ENCODE measurements at regions not wholly inside any gene's neighbourhood (a gene's known extent, or its start where the extent isn't known, plus 50 kb on each side); places are given as distances from the start of the nearest gene placed in this dataset.
A peak's percentile ranks its signal among the peaks of the same experiment; 100 is the strongest.

- POLR2A ChIA-PET = no interaction called here
- no peak for DNase-seq (ENCODE audit: low read depth)
Observed at GRCh38 chrX:55326985-55327384, 62.3 kb upstream of the PAGE3 start.

GRCh38 chrX:55335296-55335695 is 70.6 kb upstream of the PAGE3 start:
- ChIA-PET POLR2A (no interaction called here), CTCF (no interaction called here)
- Histone ChIP-seq H3K36me3 (ENCODE audit: control insufficient read depth, insufficient read depth, low read length) (no peaks in the 10 kb centered on the region), H3K4me3 (ENCODE audit: low read depth, low read length) (no peak overlapping the region), H3K27me3 (ENCODE audit: control insufficient read depth, insufficient read depth, low read length) (no peaks in the 10 kb centered on the region)
- TF ChIP-seq CTCF (IDR thresholded peaks at IDR 0.05; ENCODE audit: insufficient read depth, low read depth, low read length) = no peak
- no peak for DNase-seq (ENCODE audit: low read depth)

More at GRCh38 chrX:55326985-55327384, 62.3 kb upstream of the PAGE3 start:
- Histone ChIP-seq H3K36me3 (ENCODE audit: control insufficient read depth, insufficient read depth, low read length) (no peaks in the 10 kb centered on the region), H3K4me3 (ENCODE audit: low read depth, low read length) (no peak overlapping the region), H3K27me3 (ENCODE audit: control insufficient read depth, insufficient read depth, low read length) (no peaks in the 10 kb centered on the region)
- CTCF ChIA-PET = no interaction called here
- TF ChIP-seq CTCF (IDR thresholded peaks at IDR 0.05; ENCODE audit: insufficient read depth, low read depth, low read length) = no peak

GRCh38 chrX:55336176-55336575 is 71.5 kb upstream of the PAGE3 start:
- CTCF ChIA-PET = no interaction called here
- POLR2A ChIA-PET = no interaction called here
- DNase-seq (ENCODE audit: low read depth) = no peak
- no peaks in the 10 kb centered on the region for H3K36me3 ChIP-seq (ENCODE audit: control insufficient read depth, insufficient read depth, low read length)
- no peak for TF ChIP-seq CTCF (IDR thresholded peaks at IDR 0.05; ENCODE audit: insufficient read depth, low read depth, low read length)
- no peaks in the 10 kb centered on the region for H3K27me3 ChIP-seq (ENCODE audit: control insufficient read depth, insufficient read depth, low read length)
- no peak overlapping the region for H3K4me3 ChIP-seq (ENCODE audit: low read depth, low read length)

GRCh38 chrX:55340896-55341433 is 76.2 kb upstream of the PAGE3 start:
- H3K27me3 ChIP-seq (ENCODE audit: control insufficient read depth, insufficient read depth, low read length) = no peaks in the 10 kb centered on the region
- no peaks in the 10 kb centered on the region for H3K36me3 ChIP-seq (ENCODE audit: control insufficient read depth, insufficient read depth, low read length)
- no peak overlapping the region for H3K4me3 ChIP-seq (ENCODE audit: low read depth, low read length)
- CTCF ChIA-PET = no interaction called here
- no peak for TF ChIP-seq CTCF (IDR thresholded peaks at IDR 0.05; ENCODE audit: insufficient read depth, low read depth, low read length)
- POLR2A ChIA-PET = no interaction called here
- DNase-seq (ENCODE audit: low read depth) = no peak

- ChIA-PET CTCF (interaction anchor here (0.9 to 2.1 kb wide), 3 partner anchors 9 to 208 kb away, joined by 4 to 7 read pairs (median 5); no protein-coding TSS in a partner anchor), POLR2A (no interaction called here)
- peak; percentile 50 for TF ChIP-seq CTCF (IDR thresholded peaks at IDR 0.05; ENCODE audit: insufficient read depth, low read depth, low read length)
- DNase-seq (ENCODE audit: low read depth) = no peak
- Histone ChIP-seq H3K27me3 (ENCODE audit: control insufficient read depth, insufficient read depth, low read length) (no peaks in the 10 kb centered on the region), H3K36me3 (ENCODE audit: control insufficient read depth, insufficient read depth, low read length) (no peaks in the 10 kb centered on the region), H3K4me3 (ENCODE audit: low read depth, low read length) (no peak overlapping the region)
Observed at GRCh38 chrX:55342533-55343501, 78.1 kb upstream of the PAGE3 start.
